SJSA1 (cell line): ENCODE measurements at regions not wholly inside any gene's neighbourhood (a gene's known extent, or its start where the extent isn't known, plus 50 kb on each side); places are given as distances from the start of the nearest gene placed in this dataset.

Experiments
- DNase-seq, 2 experiments: peaks; one replicate each; pipeline ENCODE4 v3.0.0-alpha.2; 2015 to 2020; ENCODE audit warnings: low spot score in 2 of 2, low read depth in 1 of 2
- H3K27ac ChIP-seq: fragments of 250-450 bp; sonication (Bioruptor Pico); 2 replicates; pipeline ENCODE4 v1.5.1; 2020; ENCODE audit warnings: mild to moderate bottlenecking, moderate library complexity
- H3K27me3 ChIP-seq: fragments of 250-450 bp; sonication (Bioruptor Pico); replicated peaks from 2 replicates; pipeline ENCODE4 v1.5.1; 2020; ENCODE audit warnings: mild to moderate bottlenecking, moderate library complexity
- H3K36me3 ChIP-seq: fragments of 250-450 bp; sonication (Bioruptor Pico); 2 replicates; pipeline ENCODE4 v1.5.1; 2020; ENCODE audit warnings: mild to moderate bottlenecking
- H3K4me1 ChIP-seq: fragments of 250-450 bp; sonication (Bioruptor Pico); replicated peaks from 2 replicates; pipeline ENCODE4 v1.6.1; 2021; ENCODE audit warnings: mild to moderate bottlenecking
- H3K4me3 ChIP-seq: fragments of 250-450 bp; sonication (Bioruptor Pico); 2 replicates; pipeline ENCODE4 v1.5.1; 2020; ENCODE audit warnings: mild to moderate bottlenecking
- H3K9me3 ChIP-seq: fragments of 250-450 bp; sonication (Bioruptor Pico); replicated peaks from 2 replicates; pipeline ENCODE4 v1.5.1; 2020; ENCODE audit warnings: mild to moderate bottlenecking

DNA sequence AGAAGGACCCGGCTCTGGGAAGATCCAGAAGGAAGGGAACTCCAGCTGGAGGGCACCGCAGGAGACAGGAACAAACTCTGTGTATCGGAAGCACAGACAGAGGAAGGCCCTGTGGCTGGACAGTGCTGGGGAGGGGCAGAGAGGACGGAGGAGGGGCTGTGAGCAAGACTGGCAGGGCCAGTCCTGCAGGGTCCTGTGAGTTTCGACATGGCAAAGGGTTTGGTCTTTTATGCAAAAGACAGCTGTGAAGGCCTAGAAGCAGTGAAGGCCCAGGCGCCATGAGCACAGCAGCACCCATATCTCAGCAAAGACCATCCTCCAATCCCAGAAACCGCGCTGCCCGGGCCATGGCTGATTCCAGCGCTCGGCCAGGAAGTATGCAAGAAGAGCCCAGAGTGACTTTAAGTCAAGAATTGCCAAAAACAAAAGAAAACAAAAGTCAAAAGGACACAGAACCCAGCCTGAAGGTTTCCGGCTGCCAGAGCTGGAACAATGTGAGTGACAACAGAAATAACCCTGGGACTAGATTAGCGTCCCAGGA is 126.5 kb downstream of the NCOR2 start:
- Histone ChIP-seq H3K9me3 (no peaks in the 10 kb centered on the region; the same call in 1 of the 2 replicates), H3K36me3 (peaks cover 62% of the 10 kb centered on the region), H3K4me3 (no peak overlapping the region), H3K4me1 (peaks cover 56% of the 10 kb centered on the region), H3K27me3 (no peaks in the 10 kb centered on the region), H3K27ac (peak overlapping the region; percentile 97)
- peak in 1 of 2 experiments; percentile 59 for DNase-seq

DNA sequence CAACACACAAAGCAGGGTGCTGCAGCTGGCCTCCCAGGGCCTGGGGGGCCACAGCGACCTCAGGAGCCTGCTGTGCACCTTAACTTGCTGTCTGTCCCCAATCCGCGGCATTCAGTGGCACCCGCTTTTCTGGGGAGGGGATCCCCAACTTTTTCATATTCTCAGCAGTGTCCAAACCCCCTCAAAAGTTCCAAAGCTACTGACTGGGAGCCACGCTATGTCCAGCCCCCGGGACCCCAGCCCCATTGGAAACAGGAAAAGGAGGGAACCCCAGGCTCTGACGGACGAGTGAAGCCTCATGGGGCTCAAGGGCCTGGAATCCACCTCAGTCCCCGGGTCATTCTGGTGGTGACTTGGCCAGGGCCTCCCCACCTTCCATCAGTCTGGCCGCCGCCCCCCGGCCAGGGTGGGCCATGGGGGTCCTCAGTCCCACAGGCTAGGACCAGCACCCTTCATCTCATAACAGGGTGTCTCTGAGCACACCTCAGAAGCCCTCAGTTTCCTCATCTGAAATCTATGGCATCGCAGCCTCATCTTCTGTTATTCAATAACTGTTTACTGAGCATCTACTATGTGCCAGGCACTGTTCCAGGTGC is 127.3 kb downstream of the NCOR2 start:
- no peak for DNase-seq
- peaks cover 62% of the 10 kb centered on the region for H3K36me3 ChIP-seq
- no peak overlapping the region for H3K4me3 ChIP-seq
- peaks cover 54% of the 10 kb centered on the region for H3K4me1 ChIP-seq
- peak overlapping the region; percentile 97 for H3K27ac ChIP-seq
- no peaks in the 10 kb centered on the region for H3K27me3 ChIP-seq
- no peaks in the 10 kb centered on the region; the same call in 1 of the 2 replicates for H3K9me3 ChIP-seq

DNA sequence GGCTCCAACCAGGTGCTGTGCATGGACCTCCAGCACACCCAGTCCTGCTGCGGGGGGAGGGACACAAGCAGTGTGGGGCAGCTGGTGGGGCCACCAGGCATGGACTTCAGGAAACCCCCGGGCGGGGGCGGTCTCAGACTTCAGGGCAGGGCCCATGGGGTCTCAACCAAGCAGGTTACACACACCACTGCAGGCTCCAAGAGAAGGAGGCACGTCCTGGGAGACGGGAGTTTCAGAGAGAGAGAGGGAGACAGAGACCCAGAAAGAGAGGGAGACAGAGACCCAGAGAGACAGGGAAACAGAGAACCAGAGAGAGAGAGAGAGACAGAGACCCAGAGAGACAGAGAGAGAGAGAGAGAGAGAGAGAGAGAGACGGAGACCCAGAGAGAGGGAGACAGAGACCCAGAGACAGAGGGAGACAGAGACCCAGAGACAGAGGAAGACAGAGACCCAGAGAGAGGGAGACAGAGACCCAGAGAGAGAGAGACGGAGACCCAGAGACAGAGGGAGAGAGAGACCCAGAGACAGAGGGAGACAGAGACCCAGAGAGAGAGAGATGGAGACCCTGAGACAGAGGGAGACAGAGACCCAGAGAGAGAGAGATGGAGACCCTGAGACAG is 128.9 kb downstream of the NCOR2 start:
- Histone ChIP-seq H3K36me3 (peaks cover 58% of the 10 kb centered on the region), H3K4me1 (peaks cover 39% of the 10 kb centered on the region), H3K27ac (no peak overlapping the region), H3K4me3 (no peak overlapping the region), H3K9me3 (no peaks in the 10 kb centered on the region; the same call in 1 of the 2 replicates), H3K27me3 (no peaks in the 10 kb centered on the region)
- DNase-seq, result no peak

DNA sequence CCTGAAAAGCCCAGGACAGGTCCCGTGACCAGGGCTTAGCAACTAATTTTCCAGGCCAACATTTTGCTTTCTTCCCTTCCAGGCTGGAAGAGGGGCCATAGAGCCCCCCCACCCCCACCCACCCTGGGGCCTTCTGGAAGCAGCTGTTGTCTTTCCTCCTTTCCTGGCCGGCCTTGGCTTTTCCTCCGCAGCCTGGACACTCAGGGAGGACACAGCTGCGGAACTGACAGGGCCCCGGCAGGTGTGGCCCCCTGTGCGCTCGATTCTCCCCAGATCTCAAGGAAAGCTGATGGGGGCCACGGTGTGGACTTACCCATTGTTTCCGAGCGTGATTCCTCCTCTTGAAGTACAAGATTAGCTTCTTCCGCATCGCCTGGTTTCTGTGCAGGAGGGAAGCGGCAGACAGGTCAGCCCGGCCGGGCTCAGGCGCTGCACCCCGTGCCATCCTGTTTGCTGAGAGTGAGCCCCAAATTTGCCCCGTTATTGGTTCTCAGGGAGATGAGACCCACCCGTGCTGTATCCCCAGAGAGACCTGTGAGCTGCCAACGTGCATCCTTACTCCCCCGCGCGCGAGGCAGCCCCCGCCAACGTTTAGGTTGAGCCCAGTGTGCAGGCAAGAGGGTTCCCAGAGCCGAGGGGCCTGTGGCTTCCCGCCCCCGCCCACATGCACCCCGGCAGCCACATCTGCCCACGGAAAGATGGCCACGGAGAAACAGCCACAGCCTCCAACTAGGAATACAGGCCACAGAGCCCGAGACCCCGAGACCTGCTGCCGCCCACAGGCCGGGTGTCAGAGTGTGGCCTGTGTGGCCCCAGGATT is 129.6 kb downstream of the NCOR2 start:
- Histone ChIP-seq H3K27ac (no peak overlapping the region), H3K36me3 (peaks cover 58% of the 10 kb centered on the region), H3K9me3 (no peaks in the 10 kb centered on the region; the same call in 1 of the 2 replicates), H3K4me3 (no peak overlapping the region), H3K4me1 (peaks cover 42% of the 10 kb centered on the region), H3K27me3 (no peaks in the 10 kb centered on the region)
- no peak for DNase-seq

DNA sequence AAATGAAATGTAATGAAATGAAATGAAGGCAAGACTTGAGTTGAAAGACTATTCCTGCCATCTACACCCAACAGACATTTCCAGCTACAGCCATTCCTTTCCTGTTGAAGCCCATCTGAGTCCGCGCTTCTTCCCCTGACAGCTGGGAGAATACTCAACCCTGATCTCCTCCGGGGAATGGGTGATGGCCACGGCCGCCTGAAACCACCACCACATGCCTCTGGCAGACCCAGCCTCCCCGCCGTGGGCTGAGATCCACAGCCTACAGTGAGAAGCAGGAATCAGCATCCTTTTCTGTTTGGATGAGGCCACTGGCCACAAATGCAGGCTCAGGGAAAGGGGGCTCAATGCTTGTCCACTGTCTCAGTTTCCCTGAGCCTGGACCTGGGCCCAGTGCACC is 130.3 kb downstream of the NCOR2 start:
- Histone ChIP-seq H3K4me3 (no peak overlapping the region), H3K9me3 (no peaks in the 10 kb centered on the region; the same call in 1 of the 2 replicates), H3K36me3 (peaks cover 52% of the 10 kb centered on the region), H3K27ac (no peak overlapping the region), H3K4me1 (peaks cover 42% of the 10 kb centered on the region), H3K27me3 (no peaks in the 10 kb centered on the region)
- no peak for DNase-seq

DNA sequence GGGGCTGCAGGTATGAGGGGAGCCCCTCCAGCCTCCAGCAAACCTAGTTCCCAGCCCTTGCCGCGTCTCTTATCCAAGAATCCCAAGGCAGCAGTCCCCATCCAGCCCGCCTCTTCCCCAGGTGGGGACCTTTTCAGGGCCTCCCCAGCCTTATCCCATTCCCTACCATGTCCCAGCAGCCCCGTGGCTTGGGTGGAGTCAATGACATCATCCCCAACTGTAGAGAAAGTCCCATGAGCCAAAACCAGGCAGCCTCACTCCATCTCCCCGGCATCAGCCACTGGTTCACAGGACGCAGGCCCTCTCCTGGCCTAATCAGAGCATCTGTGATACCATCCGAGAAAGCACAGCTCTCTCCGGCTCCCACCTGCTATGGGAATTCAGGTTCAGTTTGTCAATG is 131.0 kb downstream of the NCOR2 start:
- Histone ChIP-seq H3K27me3 (no peaks in the 10 kb centered on the region), H3K27ac (no peak overlapping the region), H3K9me3 (no peaks in the 10 kb centered on the region; the same call in 1 of the 2 replicates), H3K4me1 (peaks cover 42% of the 10 kb centered on the region), H3K36me3 (peaks cover 53% of the 10 kb centered on the region), H3K4me3 (no peak overlapping the region)
- no peak for DNase-seq

DNA sequence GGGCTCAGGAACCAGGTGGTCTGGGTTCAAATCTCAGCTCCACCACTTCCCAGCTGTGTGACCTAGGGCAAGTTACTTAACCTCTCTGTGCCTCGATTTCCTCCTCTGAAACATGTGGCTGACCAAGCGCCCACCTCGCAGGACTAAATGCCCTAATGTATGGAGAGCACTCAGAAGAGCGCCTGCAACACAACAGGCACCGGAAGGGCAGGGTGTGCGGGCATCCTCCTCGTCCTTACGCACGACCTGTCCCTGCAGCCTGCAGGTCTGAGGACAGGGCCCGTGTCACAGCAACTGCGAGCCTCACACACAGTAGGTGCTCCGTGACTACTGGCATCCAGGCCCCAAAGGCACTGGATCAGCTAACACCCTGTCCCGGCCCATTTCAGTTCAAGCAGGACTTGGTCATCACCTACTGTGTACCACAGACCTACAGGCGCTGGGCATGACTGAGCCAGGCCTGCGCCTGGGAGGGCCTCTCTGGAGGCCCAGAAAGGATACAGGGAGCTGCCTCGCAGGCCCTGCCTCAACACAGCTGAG is 131.5 kb downstream of the NCOR2 start:
- Histone ChIP-seq H3K36me3 (peaks cover 53% of the 10 kb centered on the region), H3K4me3 (no peak overlapping the region), H3K27me3 (no peaks in the 10 kb centered on the region), H3K4me1 (peaks cover 37% of the 10 kb centered on the region), H3K27ac (no peak overlapping the region), H3K9me3 (no peaks in the 10 kb centered on the region; the same call in 1 of the 2 replicates)
- no peak for DNase-seq

DNA sequence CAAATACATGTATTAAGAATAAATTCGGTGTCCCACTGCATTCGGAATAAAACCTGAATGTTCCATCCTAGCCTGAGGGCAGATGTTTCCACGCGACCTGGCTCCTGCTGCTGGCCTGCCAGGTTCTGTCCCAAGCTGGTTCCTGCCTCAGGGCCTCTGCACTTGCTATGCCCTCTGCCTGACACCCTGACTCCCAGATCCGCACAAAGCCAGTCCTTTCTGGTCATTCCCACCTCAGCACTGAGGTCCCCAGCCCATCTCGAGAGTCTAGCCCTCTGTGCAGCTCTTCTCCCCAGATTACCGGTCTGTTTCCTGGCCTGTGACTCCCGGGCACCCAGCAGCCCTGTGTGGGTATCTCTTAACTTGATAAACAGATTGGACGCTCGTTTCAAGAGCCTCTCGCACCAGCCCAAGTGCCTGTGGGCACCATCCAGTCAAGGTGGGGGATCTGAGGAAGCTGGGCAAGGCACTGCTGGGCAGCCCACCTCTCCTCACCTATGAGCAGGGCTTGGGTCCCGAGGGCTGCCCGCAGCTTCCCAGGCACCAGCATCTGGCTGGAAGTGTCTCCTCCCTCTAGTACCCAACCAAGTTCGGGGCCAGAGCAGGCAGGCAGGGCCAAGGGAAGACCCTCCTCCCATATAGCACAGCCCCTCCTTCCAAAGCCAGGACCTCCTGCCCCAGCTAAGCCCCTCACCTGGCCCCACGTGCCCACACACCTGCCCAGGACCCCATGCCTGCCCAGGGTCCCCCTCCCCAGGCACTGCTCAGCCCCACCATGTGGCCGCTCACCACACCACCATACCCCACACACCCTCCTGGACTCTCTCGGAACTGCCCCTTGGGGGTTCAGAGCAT is 132.2 kb downstream of the NCOR2 start:
- peaks cover 56% of the 10 kb centered on the region for H3K36me3 ChIP-seq
- no peaks in the 10 kb centered on the region for H3K27me3 ChIP-seq
- no peak overlapping the region for H3K4me3 ChIP-seq
- no peak overlapping the region for H3K27ac ChIP-seq
- H3K4me1 ChIP-seq, result peaks cover 30% of the 10 kb centered on the region
- H3K9me3 ChIP-seq, result no peaks in the 10 kb centered on the region; the same call in 1 of the 2 replicates
- DNase-seq, result no peak

DNA sequence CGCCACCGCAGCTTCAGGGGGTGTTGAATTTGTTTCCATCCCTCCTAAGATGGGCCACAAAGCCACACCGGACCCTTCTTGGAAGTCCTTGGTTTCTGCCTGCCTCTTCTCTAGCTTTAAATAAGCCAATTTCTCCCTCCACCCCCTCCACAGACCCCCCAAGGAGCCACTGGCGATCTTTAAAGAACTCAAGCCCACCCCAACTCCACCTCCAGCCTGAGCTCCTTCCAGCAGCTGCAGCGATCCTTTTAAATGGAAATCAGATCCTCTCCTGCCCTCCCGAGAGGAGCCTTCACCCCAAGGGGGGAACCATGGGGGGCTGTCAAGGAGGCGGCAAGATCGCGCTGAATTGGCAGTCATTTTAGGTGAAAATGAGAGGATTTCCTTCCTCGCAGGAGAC is 133.1 kb downstream of the NCOR2 start:
- no peaks in the 10 kb centered on the region for H3K27me3 ChIP-seq
- peaks cover 23% of the 10 kb centered on the region for H3K4me1 ChIP-seq
- H3K36me3 ChIP-seq, result peaks cover 60% of the 10 kb centered on the region
- DNase-seq, result no peak
- H3K4me3 ChIP-seq, result no peak overlapping the region
- H3K27ac ChIP-seq, result no peak overlapping the region
- H3K9me3 ChIP-seq, result no peaks in the 10 kb centered on the region; the same call in 1 of the 2 replicates

DNA sequence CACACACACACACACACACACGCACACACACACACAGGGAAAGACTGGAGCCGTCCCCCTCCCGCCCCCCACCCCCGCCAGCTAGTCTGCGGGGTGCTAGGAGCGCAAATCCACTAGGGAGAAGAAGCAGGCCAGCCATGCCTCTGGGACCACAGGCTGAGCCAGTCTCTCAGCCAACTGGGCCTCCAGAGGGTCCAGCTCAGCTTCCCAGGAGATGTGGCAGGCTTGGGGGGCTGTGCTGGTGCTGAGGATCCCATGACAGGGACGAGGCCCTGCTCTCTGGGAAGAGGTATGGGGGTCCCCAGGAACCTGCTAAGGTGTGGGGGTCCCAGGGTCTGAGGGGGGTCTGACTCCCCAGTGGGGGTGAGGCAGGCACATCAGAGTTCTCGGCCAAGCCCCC is 133.5 kb downstream of the NCOR2 start:
- H3K27ac ChIP-seq, result no peak overlapping the region
- H3K36me3 ChIP-seq, result peaks cover 65% of the 10 kb centered on the region
- peaks cover 23% of the 10 kb centered on the region for H3K4me1 ChIP-seq
- no peaks in the 10 kb centered on the region for H3K27me3 ChIP-seq
- H3K9me3 ChIP-seq, result no peaks in the 10 kb centered on the region; the same call in 1 of the 2 replicates
- no peak for DNase-seq
- no peak overlapping the region for H3K4me3 ChIP-seq

DNA sequence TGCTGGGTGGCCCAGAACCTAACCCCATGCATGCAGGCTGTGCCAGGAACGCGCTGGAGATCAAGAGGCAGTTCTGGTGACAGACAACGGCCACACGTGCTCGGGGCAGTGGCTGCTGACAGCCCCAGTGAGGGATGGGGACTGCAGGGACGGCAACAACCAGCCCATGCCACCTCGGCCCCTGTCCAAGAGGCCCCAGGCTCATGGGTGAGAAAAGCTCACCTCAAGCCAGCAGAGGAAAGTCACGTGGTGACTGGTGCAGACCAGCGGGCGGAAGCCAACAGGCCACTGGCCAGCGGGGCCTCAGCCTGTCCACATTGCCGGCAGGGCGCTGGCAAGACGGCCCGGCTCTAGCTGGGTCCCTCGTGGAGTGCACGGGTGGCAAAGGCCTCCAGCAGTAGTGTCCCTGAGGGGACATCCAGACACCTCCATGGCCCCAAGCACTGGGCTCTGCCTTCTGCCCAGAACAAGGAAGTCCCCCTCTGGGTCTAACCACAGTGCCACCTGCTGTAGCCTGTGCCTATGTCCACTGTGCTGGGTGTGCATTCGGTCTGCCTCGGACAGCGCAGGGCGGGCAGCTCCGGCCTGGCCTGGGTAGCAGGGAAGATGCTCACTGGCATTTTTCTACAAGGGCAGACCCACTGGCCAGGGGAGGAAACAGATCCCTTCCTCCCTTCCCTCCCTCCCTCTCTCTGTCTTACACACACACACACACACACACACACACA is 134.1 kb downstream of the NCOR2 start:
- Histone ChIP-seq H3K4me1 (peaks cover 23% of the 10 kb centered on the region), H3K27ac (0 out of 2 replicates have a peak overlapping the region, but pooled peaks have one; percentile 19), H3K27me3 (no peaks in the 10 kb centered on the region), H3K4me3 (no peak overlapping the region), H3K36me3 (peaks cover 69% of the 10 kb centered on the region), H3K9me3 (no peaks in the 10 kb centered on the region; the same call in 1 of the 2 replicates)
- DNase-seq, result no peak

DNA sequence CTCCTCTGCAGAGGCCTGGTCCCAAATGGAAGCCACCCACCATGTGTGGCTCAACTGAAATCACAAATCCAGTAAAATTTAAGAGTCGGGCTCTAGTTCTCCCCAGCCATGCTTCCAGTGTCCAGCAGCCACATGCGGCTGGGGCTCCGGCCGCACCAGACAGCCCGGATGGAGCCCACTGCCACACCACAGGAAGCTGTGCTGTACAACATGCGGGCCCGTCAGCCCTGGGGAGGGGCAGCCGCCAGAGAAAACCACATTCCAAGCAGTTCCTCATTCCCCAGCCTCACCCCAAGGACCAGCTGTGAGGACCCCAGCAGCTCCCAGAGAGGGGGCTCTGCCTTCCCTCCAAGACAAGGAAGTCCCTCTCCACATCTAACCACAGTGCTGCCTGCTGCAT is 135.0 kb downstream of the NCOR2 start:
- H3K27ac ChIP-seq, result peak overlapping the region; percentile 62
- H3K27me3 ChIP-seq, result no peaks in the 10 kb centered on the region
- H3K9me3 ChIP-seq, result no peaks in the 10 kb centered on the region; the same call in 1 of the 2 replicates
- peaks cover 23% of the 10 kb centered on the region for H3K4me1 ChIP-seq
- H3K4me3 ChIP-seq, result no peak overlapping the region
- DNase-seq, result peak; percentile 54 to 71
- H3K36me3 ChIP-seq, result peaks cover 72% of the 10 kb centered on the region
